H1 (cell line): ENCODE measurements at regions not wholly inside any gene's neighbourhood (a gene's known extent, or its start where the extent isn't known, plus 50 kb on each side); places are given as distances from the start of the nearest gene placed in this dataset.

Experiments used
- CTCF ChIA-PET: fragments of 300-600 bp; sonication (Branson Sonifier 250); formaldehyde crosslinking; loops from one replicate; lab custom pipeline; 2021; ENCODE audit not compliant: partially characterized antibody; lab: Charles Lee
- POLR2A ChIA-PET: fragments of 300-600 bp; sonication (Branson Sonifier 250); formaldehyde crosslinking; loops from one replicate; lab custom pipeline; 2021; ENCODE audit warnings: inconsistent platforms; ENCODE audit not compliant: partially characterized antibody; lab: Charles Lee
- DNase-seq, 2 experiments: peaks; one replicate each; pipeline versions ENCODE4 v3.0.0 to v3.0.0-alpha.2; 2010 to 2022; ENCODE audit warnings: low spot score in 2 of 2, low read depth in 1 of 2, mixed read lengths in 1 of 2
- FAIRE-seq: peaks from 2 replicates; lab custom pipeline; 2011; peaks lifted over from hg19 to GRCh38; lab: Jason Lieb, UNC
- H2AFZ ChIP-seq: 2 replicates; pipeline ENCODE4 v1.8.1; 2012; ENCODE audit warnings: low read length, inconsistent platforms
- H2AK5ac ChIP-seq: 2 replicates; pipeline ENCODE4 v1.6.1; 2013; ENCODE audit warnings: low read depth, low read length
- H2BK120ac ChIP-seq: replicated peaks from 2 replicates; pipeline ENCODE3; 2013; ENCODE audit warnings: low read depth, low read length, inconsistent platforms
- H2BK12ac ChIP-seq: 2 replicates; pipeline ENCODE4 v1.6.1; 2013; ENCODE audit warnings: low read depth, low read length
- H2BK15ac ChIP-seq: 2 replicates; pipeline ENCODE4 v1.6.1; 2013; ENCODE audit warnings: low read length
- H2BK20ac ChIP-seq: 2 replicates; pipeline ENCODE4 v1.6.1; 2013; ENCODE audit warnings: low read length
- H2BK5ac ChIP-seq: 2 replicates; pipeline ENCODE4 v1.6.1; 2013; ENCODE audit warnings: low read depth, low read length
- H3K14ac ChIP-seq: 2 replicates; pipeline ENCODE4 v1.6.1; 2013; ENCODE audit warnings: inconsistent platforms; ENCODE audit not compliant: insufficient read length
- H3K18ac ChIP-seq: 2 replicates; pipeline ENCODE4 v1.6.1; 2013; ENCODE audit warnings: low read length; ENCODE audit errors: extremely low read depth
- H3K23ac ChIP-seq: 2 replicates; pipeline ENCODE4 v1.6.1; 2013; ENCODE audit warnings: inconsistent platforms; ENCODE audit not compliant: insufficient read length
- H3K23me2 ChIP-seq: 2 replicates; pipeline ENCODE4 v1.6.1; 2013; ENCODE audit warnings: low read depth, low read length
- H3K27ac ChIP-seq: 2 replicates; pipeline ENCODE4 v1.6.1; 2011; ENCODE audit warnings: low read depth, low read length, inconsistent platforms
- H3K27me3 ChIP-seq, 4 experiments: replicated peaks in 1 of 4; 1 replicate in 1 of 4; 2 replicates in 3 of 4; pipeline versions ENCODE4 v1.6.1 to v1.8.1; 2011 to 2013; ENCODE audit warnings: low read length in 3 of 4, mild to moderate bottlenecking in 3 of 4, inconsistent platforms in 2 of 4, mixed read lengths in 2 of 4, moderate library complexity in 1 of 4; ENCODE audit not compliant: control insufficient read depth in 3 of 4, insufficient read depth in 3 of 4; ENCODE audit errors: extremely low read depth in 1 of 4
- H3K36me3 ChIP-seq, 4 experiments: 2 replicates each; pipeline versions ENCODE4 v1.6.1 to v1.8.1; 2011 to 2013; ENCODE audit warnings: mild to moderate bottlenecking in 4 of 4, low read length in 3 of 4, moderate library complexity in 2 of 4, control low read depth in 1 of 4, inconsistent platforms in 1 of 4; ENCODE audit not compliant: insufficient read depth in 4 of 4, control insufficient read depth in 2 of 4
- H3K4ac ChIP-seq: replicated peaks from 2 replicates; pipeline ENCODE3; 2013; ENCODE audit warnings: low read length, low read depth, mixed read lengths, inconsistent platforms; ENCODE audit not compliant: insufficient read length
- H3K4me1 ChIP-seq, 4 experiments: replicated peaks in 1 of 4; 1 replicate in 1 of 4; 2 replicates in 3 of 4; pipeline versions ENCODE4 v1.6.1 to v1.8.1; 2011 to 2013; ENCODE audit warnings: low read length in 3 of 4, inconsistent platforms in 2 of 4, mixed read lengths in 1 of 4; ENCODE audit not compliant: insufficient read depth in 4 of 4, control insufficient read depth in 3 of 4
- H3K4me2 ChIP-seq, 2 experiments: 2 replicates each; pipeline versions ENCODE4 v1.6.1 to v1.8.1; 2011 to 2013; ENCODE audit warnings: low read depth in 2 of 2, low read length in 2 of 2, control low read depth in 1 of 2, inconsistent platforms in 1 of 2, mild to moderate bottlenecking in 1 of 2; ENCODE audit not compliant: insufficient read depth in 1 of 2
- H3K4me3 ChIP-seq, 4 experiments: fragments of 200-600, 300-600 bp in 1 of 4; sonication (generic), shearing (Covaris generic), sonication (Bioruptor Twin) in 1 of 4; 2 replicates each; pipeline versions ENCODE4 v1.5.1 to v1.8.1; 2011 to 2016; ENCODE audit warnings: low read length in 4 of 4, low read depth in 3 of 4, control low read depth in 2 of 4, inconsistent platforms in 2 of 4, mild to moderate bottlenecking in 2 of 4, mixed read lengths in 1 of 4, moderate library complexity in 1 of 4; ENCODE audit not compliant: insufficient read depth in 2 of 4; ENCODE audit errors: extremely low read depth in 1 of 4
- H3K56ac ChIP-seq: replicated peaks from 2 replicates; pipeline ENCODE3; 2013; ENCODE audit warnings: low read depth, mild to moderate bottlenecking, mixed read lengths, low read length, inconsistent platforms; ENCODE audit not compliant: insufficient read length
- H3K79me1 ChIP-seq: 2 replicates; pipeline ENCODE4 v1.6.1; 2013; ENCODE audit warnings: low read depth, low read length, control low read depth
- H3K79me2 ChIP-seq, 2 experiments: 2 replicates each; pipeline versions ENCODE4 v1.6.1 to v1.8.1; 2012 to 2013; ENCODE audit warnings: low read length in 2 of 2, mild to moderate bottlenecking in 2 of 2, inconsistent platforms in 1 of 2; ENCODE audit not compliant: insufficient read depth in 2 of 2, control insufficient read depth in 1 of 2
- H3K9ac ChIP-seq, 4 experiments: replicated peaks in 1 of 4; 1 replicate in 1 of 4; 2 replicates in 3 of 4; pipeline versions ENCODE4 v1.6.1 to v1.8.1; 2011 to 2013; ENCODE audit warnings: low read depth in 3 of 4, low read length in 3 of 4, control low read depth in 2 of 4, mild to moderate bottlenecking in 2 of 4, moderate library complexity in 2 of 4, inconsistent platforms in 1 of 4; ENCODE audit errors: extremely low read depth in 1 of 4
- H3K9me3 ChIP-seq, 2 experiments: 2 replicates each; pipeline versions ENCODE4 v1.6.1 to v1.8.1; 2012 to 2013; ENCODE audit warnings: mild to moderate bottlenecking in 2 of 2, moderate library complexity in 2 of 2, control low read depth in 1 of 2, inconsistent platforms in 1 of 2, low read depth in 1 of 2, low read length in 1 of 2, mixed read lengths in 1 of 2; ENCODE audit not compliant: insufficient read depth in 2 of 2
- H4K20me1 ChIP-seq, 2 experiments: replicated peaks in 1 of 2; 2 replicates each; pipeline versions ENCODE3 to v1.8.1; 2011 to 2013; ENCODE audit warnings: inconsistent platforms in 2 of 2, low read length in 2 of 2, mild to moderate bottlenecking in 1 of 2; ENCODE audit not compliant: insufficient read depth in 2 of 2, control insufficient read depth in 1 of 2
- H4K5ac ChIP-seq: 2 replicates; pipeline ENCODE4 v1.6.1; 2013; ENCODE audit warnings: low read length, low read depth, mixed read lengths, inconsistent platforms; ENCODE audit not compliant: insufficient read length
- H4K8ac ChIP-seq: 2 replicates; pipeline ENCODE4 v1.8.0; 2013; ENCODE audit warnings: mild to moderate bottlenecking, moderate library complexity, low read length, inconsistent platforms; ENCODE audit not compliant: insufficient read depth; ENCODE audit errors: extremely low read depth
- H4K91ac ChIP-seq: replicated peaks from 2 replicates; pipeline ENCODE3; 2013; ENCODE audit warnings: low read length, mixed read lengths, inconsistent platforms; ENCODE audit not compliant: insufficient read length
- ATF2 ChIP-seq: IDR thresholded peaks from 2 replicates; pipeline ENCODE4 v1.6.1; 2012; ENCODE audit warnings: low read length, inconsistent platforms
- KDM5A ChIP-seq: fragments of 200-600 bp; IDR thresholded peaks from 2 replicates; pipeline ENCODE4 v1.7.1; 2012; ENCODE audit warnings: mild to moderate bottlenecking, low read length, inconsistent platforms, mixed read lengths
- RFX5 ChIP-seq: IDR thresholded peaks from 2 replicates; pipeline ENCODE4 v1.6.1; 2011; ENCODE audit warnings: low read depth, low read length, improper control_type of control experiment, borderline replicate concordance
- WGBS, 2 experiments: shearing (Covaris generic) in 1 of 2; methylation state at CpG; one replicate each; pipeline versions ENCODE4 v1.1.6 to v1.1.7; 2013 to 2015; ENCODE audit warnings: low lambda C conversion rate in 2 of 2, mixed read lengths in 2 of 2, inconsistent platforms in 1 of 2, low coverage in 1 of 2, missing lambda C conversion rate in 1 of 2; ENCODE audit not compliant: insufficient replicate concordance in 2 of 2, insufficient coverage in 1 of 2, insufficient read length in 1 of 2; ENCODE audit errors: extremely low coverage in 1 of 2, missing lambda C conversion rate in 1 of 2; 5-methylcytosine and 5-hydroxymethylcytosine counted together

- no peak overlapping the region for H3K18ac ChIP-seq
- no peak overlapping the region for H4K91ac ChIP-seq
- H3K79me1 ChIP-seq = no peaks in the 10 kb centered on the region
- no peak overlapping the region for H2BK20ac ChIP-seq
- H3K79me2 ChIP-seq = no peaks in the 10 kb centered on the region
- no peak overlapping the region for H2BK12ac ChIP-seq
- peaks cover 0 to 2% of the 10 kb centered on the region in 2 experiments; a peak in 1 of 4 replicates for H3K9me3 ChIP-seq
- 90 to 100% methylated on average over 1 to 4 of the region's 4 CpGs for WGBS, 2 experiments
- no peak overlapping the region for H3K56ac ChIP-seq
- no peak overlapping the region for H3K14ac ChIP-seq
- H4K20me1 ChIP-seq = no peaks in the 10 kb centered on the region
- FAIRE-seq = no peak
- H2AFZ ChIP-seq = no peak overlapping the region
- no peak overlapping the region for H3K27ac ChIP-seq
- DNase-seq = no peak
- H3K9ac ChIP-seq = no peak overlapping the region
- H3K23me2 ChIP-seq = no peaks in the 10 kb centered on the region; the same call in 1 of the 2 replicates
- H3K36me3 ChIP-seq = no peaks in the 10 kb centered on the region
- no peak overlapping the region for H3K4ac ChIP-seq
- no peak overlapping the region for H2BK5ac ChIP-seq
- no peak overlapping the region for H3K4me3 ChIP-seq
- H3K4me1 ChIP-seq = no peaks in the 10 kb centered on the region
- no peak overlapping the region for H4K8ac ChIP-seq
- TF ChIP-seq KDM5A (no peak), RFX5 (no peak), ATF2 (no peak)
- TF ChIP-seq, all 59 proteins: peak for 0
- no peak overlapping the region for H3K23ac ChIP-seq
- CTCF ChIA-PET = interaction anchor here (1.1 kb wide), 1 partner anchor 24 kb away, joined by 3 read pairs; no protein-coding TSS in a partner anchor
- H2BK120ac ChIP-seq = no peak overlapping the region
- no peaks in the 10 kb centered on the region for H3K27me3 ChIP-seq
- no peak overlapping the region for H4K5ac ChIP-seq
- no peak overlapping the region for H2BK15ac ChIP-seq
- no peak overlapping the region for H3K4me2 ChIP-seq
- POLR2A ChIA-PET = no interaction called here
- H2AK5ac ChIP-seq = no peak overlapping the region
These were observed 277.4 kb upstream of the SLCO3A1 start for GRCh38 chr15:91576096-91576495.
